ENCODE measurements at regions not wholly inside any gene's neighbourhood (a gene's known extent, or its start where the extent isn't known, plus 50 kb on each side); places are given as distances from the start of the nearest gene placed in this dataset.
"Not testable (repeated sequence)": the region's sequence is repeated elsewhere in the genome, so short reads cannot be mapped to it uniquely, and the experiment has no call there.

DNA sequence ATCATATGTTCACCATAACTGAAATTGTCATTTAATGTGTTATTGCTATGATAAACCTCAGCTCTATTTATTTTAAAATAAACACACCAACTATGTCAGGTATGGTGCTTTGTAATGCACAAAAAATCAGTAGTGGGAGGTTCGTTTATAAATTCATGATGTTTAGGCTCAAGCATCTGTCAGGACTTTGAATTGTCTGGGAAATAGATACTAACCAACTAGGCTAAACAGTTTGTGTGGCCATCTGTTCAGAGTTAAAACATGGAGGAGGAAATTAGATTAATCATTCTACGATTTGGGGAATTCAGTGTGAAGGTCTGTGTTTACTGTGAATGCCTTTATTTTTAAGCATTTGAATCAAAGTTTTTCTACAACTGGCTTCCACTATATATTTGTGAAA is 212.6 kb upstream of the FZD8 start:
- DNase-seq (ENCODE audit: low spot score) = no peak

DNA sequence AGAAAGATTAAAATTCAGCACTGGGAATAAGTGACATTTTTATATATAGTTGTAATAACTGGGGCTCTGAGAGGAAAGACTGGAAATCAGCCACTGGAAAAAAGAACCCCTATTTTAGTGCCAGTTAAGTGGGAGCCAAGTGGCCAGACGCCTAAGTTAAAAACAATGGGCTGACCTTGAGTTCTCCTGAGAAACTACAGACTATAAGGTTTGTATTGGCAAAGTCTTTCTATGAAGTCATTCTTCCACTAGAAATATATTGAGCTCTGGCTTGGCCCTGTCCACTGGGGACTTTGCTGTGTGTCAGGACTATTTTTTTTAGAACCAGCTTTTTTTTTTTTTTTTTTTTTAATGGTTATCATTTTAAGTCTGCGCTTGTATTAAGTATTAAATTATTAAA is 210.6 kb upstream of the FZD8 start:
- DNase-seq (ENCODE audit: low spot score) = no peak

DNA sequence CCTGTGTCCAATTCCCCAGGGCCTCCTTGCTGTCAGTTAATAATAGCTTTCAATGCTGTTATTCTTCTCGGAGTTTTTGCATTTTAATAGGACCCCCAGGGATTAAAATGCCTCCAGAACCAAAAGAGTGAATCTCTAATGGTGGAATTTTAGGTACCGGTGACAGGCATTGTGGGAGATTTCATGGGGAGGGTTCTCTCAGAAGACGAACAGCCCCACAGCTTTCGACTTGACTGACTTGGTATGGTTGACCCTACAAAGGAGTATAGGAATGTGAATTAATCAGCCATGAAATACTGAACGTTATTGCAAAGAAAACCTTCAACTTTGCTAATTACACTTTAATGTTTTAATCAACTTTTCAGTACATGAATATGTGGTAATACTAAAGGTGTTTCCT is 206.3 kb upstream of the FZD8 start:
- DNase-seq (ENCODE audit: low spot score) = no peak

DNA sequence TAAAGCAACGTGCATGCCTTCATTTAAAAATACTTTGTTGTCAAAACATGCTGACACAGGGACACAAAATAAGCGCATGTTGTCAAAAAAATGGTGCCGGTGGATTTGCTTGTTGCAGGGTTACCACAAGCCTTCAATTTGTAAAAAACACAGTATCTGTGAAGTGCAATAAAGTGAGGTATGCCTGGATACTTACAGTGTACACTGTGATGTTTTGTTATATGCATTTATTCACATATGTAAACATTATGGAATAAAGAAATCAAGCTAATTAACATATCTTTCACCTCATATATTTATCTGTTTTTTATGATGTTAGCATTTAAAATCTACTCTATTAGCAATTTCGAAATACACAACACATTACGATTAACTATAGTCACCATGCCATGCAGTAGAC is 202.6 kb upstream of the FZD8 start:
- no peak for DNase-seq (ENCODE audit: low spot score)

DNA sequence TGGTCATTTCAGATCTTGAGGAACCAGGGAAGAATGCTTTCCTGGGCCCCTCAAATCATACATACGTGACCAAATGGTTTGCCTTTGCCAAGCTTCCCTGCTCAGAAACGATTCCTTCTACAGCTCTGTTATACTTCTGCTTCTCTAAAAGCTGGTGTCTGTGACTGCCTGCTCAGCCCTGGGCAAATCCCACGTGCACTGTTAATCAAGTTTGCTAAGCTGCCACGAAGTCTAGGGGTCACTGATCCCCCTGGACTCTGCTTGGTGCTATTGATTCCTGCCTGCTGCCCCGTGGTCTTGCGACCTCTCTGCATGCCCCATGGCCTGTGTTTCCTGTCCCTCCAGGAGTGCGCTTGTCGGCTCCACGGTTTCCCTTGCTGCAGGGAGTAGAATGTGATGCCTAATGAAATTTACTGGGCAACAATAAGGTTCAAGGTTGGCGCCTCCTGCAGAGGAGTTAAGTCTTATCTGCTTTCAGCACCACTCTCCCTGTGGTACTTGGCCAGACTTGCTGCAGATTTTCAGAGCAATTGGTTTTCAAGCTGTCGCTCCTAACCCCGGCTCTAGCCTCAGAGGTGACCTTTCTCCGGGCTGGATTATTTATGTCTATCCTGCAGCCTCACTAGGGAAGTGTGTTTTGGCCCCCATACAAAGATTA is 201.6 kb upstream of the FZD8 start:
- DNase-seq (ENCODE audit: low spot score) = no peak

DNA sequence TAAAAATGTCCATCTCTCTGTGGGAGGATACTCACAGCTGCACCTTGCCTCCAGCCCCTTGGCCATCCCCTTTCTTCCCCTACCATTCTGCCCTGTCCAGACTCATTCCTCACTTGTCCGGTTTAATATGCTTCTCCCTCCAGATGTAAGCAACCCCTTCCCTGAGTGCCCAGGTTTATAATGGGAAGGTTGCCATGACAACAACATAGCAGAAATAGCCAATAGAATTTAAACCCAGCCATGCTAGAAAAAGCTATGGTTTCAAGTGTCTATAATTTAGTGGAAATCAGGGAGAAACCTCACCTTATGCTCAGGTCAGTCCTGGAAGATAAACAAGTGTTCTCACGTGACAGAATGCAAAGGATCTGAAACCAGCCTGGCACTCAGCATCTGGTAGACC is 196.0 kb upstream of the FZD8 start:
- no peak for DNase-seq (ENCODE audit: low spot score)

DNA sequence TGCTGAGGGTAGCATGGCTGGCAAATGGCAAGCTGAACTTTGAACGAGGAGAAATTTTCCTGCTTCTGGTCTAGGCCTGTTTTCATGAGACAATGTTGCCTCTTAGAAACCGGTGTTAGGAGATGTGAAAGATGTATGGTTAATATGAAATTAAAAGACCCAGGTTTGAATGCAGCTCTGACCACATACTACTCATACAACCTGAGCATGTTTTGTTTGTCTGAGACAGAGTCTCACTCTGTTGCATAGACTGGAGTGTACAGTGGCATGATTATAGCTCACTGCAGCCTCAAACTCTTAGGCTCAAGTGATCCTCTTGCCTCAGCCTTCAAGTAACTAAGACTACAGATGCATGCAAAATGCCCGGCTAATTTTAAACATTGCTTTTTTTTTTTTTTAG is 193.4 kb upstream of the FZD8 start:
- DNase-seq (ENCODE audit: low spot score) = no peak

DNA sequence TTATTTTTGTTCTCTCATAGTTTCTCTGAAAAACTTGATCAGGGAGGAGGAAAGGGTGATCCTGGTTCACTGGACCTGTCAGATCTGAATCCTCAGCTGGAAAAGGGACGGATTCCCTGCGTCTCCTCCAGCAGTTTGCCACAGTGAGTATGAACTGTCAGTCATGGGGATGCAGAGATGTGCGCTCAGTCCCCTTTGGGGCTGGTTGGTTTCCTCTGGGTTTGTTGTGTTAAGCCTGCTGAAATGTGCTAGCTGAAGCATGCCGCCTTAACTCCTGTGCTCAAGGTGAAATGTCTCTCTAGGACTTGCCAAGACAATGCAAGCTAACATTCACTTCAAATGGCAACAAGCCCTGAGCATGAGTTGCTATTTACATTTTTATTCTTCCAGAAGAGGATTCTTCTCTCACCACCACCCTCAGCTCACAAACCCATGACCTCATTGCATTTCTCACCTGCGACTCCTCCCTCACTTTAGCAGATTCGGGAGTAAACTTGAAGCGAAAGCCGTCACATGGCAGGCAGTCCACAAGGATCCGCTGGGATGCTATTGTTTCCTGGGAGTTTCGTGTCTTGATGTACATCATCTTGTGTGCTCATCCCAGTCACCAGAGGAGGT is 192.9 kb upstream of the FZD8 start:
- DNase-seq (ENCODE audit: low spot score) = no peak

DNA sequence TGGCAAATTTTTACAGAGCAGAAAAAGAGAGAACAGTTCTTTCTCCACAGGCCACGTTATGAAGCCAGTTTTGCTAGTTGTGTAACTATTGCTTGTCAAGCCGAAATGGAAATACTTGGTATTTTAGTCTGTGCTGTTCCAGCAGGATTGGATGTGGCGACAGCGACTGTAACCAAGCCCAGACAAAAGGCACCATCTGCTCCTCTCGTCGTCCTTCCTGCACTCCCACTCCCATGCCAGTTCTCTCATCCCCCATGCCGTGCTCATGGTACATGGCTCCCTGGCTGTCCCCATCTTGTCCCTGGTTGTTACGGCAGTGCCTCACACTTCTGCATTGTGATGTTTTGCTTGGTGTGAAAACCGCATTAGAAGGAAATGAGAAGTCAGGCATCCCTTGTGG is 185.7 kb upstream of the FZD8 start:
- DNase-seq (ENCODE audit: low spot score) = no peak

DNA sequence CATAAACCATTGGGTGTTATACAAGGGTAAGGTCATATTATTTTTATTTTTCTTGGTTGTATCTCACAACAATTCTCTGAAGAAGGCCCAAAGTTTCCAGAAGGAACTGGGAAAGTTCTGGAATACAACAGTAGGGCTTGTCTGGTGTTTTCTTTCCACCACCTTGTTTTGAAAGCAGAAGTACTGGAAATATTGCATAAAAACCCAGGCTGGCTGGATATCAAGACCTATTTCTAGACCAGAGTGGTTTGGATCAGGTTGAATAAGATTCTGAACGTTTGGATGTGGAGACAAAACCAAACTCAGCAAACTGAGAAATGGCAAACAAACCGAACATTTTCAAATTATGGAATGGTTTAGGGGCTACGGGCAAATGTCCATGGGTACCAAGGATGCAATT is 182.6 kb upstream of the FZD8 start:
- DNase-seq (ENCODE audit: low spot score) = peak; percentile 9

DNA sequence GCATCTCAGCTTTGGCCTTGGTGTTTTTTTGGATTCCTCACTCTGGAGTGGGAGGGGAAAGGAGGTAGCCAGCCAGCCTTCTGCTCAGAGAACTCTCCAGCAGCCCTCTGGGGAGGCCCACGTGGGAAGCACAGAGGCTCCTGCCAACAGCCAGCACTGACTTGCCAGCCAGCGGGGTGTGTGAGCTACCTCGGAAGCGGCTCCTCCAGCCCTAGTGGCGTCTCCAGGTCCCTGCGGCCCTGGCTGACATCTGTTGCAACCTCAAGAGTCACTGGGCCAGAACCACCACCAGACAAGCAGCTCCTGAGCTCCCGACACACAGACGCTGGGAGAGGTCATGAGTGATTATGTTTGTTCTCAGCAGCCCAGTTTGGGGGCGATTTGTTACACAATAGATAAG is 180.2 kb upstream of the FZD8 start:
- DNase-seq (ENCODE audit: low spot score) = no peak

DNA sequence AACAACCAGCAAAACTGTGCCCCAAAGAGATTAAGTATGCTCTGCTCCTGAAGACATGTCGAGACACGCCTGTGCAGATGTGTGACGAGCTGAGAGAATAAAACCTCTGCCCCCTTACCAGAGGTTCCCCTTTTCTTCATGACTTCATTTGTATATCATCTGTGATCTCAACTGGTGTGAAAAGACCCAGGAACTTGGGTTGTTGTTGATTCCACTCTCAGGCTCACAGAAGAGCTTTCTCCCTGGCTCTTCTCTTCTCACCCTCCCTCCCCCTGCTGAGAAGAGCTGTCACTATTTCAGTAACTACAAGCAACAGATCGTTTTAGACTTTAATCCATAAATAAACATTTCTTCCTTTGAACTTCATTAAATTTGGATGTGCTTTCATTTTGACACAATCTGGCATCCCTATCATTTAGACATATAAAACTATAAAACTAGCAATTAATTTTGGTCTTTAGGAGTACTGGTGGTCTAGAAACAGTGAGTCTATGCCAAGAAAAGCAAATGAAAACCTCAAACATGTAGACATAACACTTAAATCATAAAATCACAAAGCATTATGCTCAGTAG is 179.3 kb upstream of the FZD8 start:
- DNase-seq (ENCODE audit: low spot score) = no peak

DNA sequence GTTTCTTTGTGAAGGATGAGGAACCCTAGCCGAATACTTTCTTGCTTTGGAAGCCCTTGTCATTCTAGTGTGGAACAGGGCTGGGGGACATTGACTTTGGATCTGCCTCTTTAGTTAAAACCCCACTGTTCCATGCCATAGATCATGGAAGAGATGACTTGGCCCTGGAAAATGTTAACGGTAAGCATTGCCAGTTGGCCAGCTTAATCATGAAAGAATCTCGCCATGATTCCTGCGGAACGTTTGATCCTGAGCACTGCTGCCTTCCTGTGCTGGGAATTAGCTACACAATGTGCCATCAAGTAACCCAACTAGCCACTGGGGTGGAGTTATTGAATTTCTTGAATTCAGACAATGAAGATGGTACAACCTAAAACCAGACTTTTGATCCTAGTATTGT is 177.6 kb upstream of the FZD8 start:
- no peak for DNase-seq (ENCODE audit: low spot score)

DNA sequence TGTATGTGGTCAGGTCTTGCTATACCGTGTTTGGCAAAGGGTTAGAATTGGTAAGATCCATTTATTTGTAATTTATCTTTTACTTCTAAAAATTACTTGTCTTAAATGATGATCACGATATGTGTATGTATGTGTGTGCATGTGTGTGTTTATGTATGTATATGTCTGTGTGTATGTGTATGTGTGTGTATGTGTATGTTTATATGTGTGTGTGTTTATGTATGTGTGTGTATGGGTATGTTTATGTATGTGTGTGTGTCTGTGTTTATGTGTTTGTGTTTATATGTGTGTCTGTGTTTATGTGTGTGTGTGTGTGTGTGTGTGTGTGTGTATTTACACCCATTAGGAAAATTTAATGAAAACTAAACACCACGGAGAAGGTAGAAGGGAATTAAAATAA is 176.9 kb upstream of the FZD8 start:
- DNase-seq (ENCODE audit: low spot score) = no peak

DNA sequence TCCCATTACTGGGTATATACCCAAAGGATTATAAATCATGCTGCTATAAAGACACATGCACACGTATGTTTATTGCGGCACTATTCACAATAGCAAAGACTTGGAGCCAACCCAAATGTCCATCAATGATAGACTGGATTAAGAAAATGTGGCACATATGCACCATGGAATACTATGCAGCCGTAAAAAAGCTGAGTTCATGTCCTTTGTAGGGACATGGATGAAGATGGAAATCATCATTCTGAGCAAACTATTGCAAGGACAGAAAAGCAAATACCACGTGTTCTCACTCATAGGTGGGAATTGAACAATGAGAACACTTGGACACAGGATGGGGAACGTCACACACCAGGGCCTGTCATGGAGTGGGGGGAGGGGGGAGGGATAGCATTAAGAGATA is 175.0 kb upstream of the FZD8 start:
- DNase-seq (ENCODE audit: low spot score) = not testable (repeated sequence)

DNA sequence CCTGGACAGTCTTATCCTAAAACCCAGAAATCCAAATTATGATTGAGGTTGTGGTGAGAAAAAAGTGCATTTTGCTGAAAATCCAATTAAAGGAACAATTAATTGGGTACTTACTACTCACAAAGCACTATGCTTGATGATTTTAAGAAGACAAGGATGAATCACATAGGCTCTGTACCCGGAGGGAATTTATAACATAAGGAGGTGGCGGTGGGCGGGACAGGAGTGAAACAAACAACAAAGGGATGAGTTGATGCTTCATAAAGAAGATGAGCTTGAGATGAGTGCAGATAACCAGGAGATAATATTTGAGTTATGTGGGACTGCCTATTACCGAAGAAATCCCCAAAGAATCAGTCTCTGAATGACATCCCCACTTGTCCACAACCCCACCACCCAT is 171.1 kb upstream of the FZD8 start:
- DNase-seq (ENCODE audit: low spot score) = no peak

DNA sequence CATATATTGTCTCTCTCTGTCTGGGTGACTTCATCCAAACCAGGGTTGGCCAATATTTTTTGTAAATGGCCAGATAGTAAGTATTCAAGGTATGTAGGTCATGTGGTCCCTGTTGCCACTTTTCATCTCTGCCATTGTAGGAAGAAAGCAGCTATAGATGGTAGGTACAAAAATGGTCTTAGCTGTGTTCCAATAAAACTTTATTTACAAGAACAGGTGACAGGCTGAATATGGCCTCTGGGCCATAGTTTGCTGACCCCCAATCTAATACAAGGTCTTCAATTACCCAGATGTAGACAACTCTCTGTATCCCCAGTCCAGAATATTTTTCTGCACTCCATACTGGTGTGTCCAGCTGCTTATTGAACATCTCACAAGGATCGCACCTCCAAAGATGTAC is 166.2 kb upstream of the FZD8 start:
- DNase-seq (ENCODE audit: low spot score) = no peak

DNA sequence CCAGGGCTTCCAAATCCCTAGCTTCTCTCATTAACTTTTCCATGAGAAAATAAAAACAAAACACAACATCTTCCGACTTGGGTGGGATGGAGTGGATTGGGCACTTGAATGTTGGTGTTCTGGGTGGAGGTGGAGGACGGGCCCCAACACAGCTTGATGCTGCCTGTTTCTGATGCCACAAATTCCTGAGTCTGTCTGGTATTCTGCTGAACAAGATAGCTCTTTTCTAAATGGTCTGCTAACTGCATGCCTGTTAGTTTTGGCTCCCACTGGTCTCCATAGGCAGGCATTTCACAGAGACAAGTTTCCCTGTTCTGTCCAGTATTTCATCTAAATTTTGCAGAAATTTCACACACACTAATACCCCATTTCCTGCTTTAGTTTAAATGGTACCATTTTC is 160.9 kb upstream of the FZD8 start:
- no peak for DNase-seq (ENCODE audit: low spot score)

DNA sequence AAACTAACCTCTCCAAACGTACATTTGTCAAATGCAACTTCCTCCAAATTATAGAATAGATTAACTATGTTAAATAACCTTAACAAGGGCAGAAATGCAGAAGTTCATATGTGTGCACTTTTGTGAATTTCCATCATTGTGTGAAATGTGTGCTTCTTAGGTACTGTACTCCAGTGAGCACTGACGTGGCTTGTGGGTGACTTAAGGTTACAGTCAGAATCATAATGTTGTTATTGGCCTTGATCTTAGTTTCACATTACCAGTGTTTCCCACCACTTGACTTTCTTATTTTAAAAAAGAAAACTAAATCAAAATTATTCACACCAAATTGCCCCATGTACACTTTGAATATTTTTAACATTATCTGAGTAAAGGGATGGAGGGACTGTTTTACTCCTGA is 155.1 kb upstream of the FZD8 start:
- no peak for DNase-seq (ENCODE audit: low spot score)

DNA sequence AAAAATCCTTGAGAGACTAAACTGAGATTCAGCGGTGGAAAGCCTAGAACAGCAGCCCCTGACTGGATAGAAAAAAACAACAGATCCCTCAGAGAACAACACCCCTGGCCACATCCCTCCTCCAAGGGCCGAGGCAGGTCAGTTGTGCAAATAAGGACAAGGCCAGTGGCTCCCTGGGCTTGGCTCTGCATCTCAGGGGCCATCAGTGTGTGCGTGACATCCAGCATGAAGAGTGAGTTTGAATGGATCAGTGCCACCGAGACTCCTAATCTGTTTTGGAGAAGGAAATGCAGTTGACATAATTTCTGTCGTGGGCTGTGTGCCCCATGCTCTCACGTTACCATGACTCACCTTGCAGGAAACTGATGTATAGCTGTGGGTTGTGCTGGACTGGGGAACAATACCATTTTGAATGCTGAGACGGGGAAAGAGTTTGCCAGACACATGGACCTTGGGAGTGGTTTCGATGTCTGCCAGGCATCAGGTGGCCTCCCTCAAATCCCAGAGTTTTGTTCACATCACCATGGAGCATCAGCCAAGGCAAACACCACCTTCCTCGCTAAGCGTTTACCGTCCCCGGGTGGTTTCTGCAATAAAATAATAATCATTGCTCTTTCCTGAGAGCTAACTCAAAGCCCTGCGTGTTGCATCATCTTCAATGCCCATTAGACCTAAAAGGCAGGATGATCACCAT is 153.2 kb upstream of the FZD8 start:
- DNase-seq (ENCODE audit: low spot score) = no peak

DNA sequence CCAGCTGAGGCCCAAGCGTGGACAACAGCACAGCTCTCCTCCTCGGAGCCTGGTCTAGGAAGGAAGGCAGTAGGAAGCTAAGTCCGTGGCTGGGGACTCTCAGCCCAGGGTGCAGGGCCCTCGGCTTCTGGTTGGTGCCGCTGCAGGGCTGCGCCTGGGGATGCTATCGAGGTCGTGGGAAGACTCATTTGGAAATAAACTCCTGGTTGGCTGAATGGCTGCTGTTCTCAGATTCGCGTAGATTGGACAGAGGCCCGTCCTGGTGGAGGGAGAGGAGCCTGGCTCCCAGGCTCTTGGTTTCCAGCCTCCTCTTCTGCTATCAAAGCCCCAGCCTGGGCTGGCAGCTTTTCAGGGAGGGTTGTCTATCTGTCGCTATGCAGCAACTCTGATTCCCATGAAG is 152.6 kb upstream of the FZD8 start:
- no peak for DNase-seq (ENCODE audit: low spot score)

DNA sequence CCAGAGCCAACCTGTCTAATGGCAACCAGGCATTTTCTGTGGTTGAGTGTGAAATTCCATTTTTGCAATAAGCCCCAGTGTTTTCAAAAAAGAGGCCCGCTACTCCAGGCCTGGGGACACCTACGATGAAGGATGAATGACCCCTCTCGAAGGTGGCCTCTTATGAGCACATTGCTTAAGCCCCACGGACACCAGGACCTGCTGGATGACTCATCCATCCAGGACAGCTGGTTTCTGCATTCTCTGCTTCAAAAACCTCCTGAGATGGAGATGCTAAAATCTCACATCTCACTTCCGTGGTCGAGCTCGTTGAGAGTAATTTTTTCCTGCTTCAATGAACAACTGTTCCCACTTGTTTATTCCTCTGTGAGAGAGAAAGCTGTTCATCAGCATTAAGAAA is 150.2 kb upstream of the FZD8 start:
- DNase-seq (ENCODE audit: low spot score) = no peak

DNA sequence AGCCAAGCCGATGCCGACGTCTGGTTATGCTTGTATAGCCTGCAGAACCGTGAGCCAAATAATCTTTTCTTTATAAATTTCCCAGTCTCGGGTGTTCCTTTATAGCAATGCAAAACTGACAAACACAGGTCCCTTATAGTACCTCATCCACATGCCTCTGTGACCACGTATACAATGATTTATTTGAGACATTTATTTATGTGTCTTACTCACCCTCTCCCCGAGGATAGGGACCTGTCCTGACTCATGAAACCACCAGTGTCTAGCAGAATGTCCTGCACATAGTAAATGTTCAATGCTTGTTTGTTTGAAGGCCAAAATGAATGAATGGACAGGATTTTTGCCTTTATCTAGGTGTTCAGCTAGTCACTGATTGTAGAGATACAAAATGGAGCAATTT is 147.9 kb upstream of the FZD8 start:
- no peak for DNase-seq (ENCODE audit: low spot score)

DNA sequence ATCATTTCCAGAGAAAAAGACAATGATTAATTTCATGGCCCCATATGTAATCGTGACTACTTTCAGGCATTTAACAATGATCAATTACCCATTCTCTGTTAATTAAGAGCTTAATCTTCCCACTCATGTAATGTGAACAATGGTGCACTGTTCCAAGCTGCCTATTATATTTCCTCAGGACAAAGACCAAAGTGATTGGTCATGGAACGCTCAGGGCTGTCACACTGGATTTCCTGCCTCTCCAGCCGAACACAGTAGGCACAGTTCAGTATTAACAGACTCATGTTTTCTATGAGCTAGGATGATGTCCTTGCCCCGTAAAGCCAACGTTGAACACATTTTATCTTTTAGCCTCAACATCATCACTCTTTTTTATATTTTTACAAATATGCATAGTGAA is 142.7 kb upstream of the FZD8 start:
- DNase-seq (ENCODE audit: low spot score) = peak; percentile 40
